Panc1 (cell line): ENCODE measurements at regions not wholly inside any gene's neighbourhood (a gene's known extent, or its start where the extent isn't known, plus 50 kb on each side); places are given as distances from the start of the nearest gene placed in this dataset.

Experiments used
- ATAC-seq: fragments of 200-7000 bp; cut with Tn5 transposase; 2 replicates; pipeline ENCODE4 v1.9.1; 2020; ENCODE audit warnings: mild to moderate bottlenecking, moderate library complexity
- BruUV-seq: library from RNA; stranded (reverse); fragments of 400-500 nt; replicated peaks from 2 replicates; lab custom pipeline; 2021; lab: Mats Ljungman, UMichigan
- CTCF ChIA-PET: fragments of 300-600 bp; sonication (Branson Sonifier 250); formaldehyde crosslinking; loops from one replicate; lab custom pipeline; 2022; ENCODE audit warnings: antibody characterized with exemption; lab: Charles Lee
- POLR2A ChIA-PET: fragments of 300-600 bp; sonication (Branson Sonifier 250); formaldehyde crosslinking; loops from one replicate; lab custom pipeline; 2022; ENCODE audit warnings: antibody characterized with exemption; lab: Charles Lee
- DNase-seq: peaks from one replicate; pipeline ENCODE4 v3.0.0-alpha.2; 2010; ENCODE audit warnings: low read depth, low spot score
- H3K27ac ChIP-seq: 2 replicates; pipeline ENCODE4 v1.5.1; 2011; ENCODE audit warnings: mild to moderate bottlenecking, low read length, inconsistent platforms
- H3K27me3 ChIP-seq: fragments of 200-500 bp; sonication (Bioruptor generic); 2 replicates; pipeline ENCODE4 v1.6.0; 2014; ENCODE audit warnings: low read length, inconsistent platforms; ENCODE audit not compliant: control insufficient read depth, insufficient read depth
- H3K36me3 ChIP-seq: fragments of 200-500 bp; sonication (Bioruptor generic); 2 replicates; pipeline ENCODE4 v1.5.1; 2014; ENCODE audit warnings: inconsistent platforms, mild to moderate bottlenecking, low read length, moderate library complexity; ENCODE audit not compliant: control insufficient read depth, insufficient read depth
- H3K4me1 ChIP-seq: 2 replicates; pipeline ENCODE4 v1.5.1; 2011; ENCODE audit warnings: inconsistent platforms, mild to moderate bottlenecking, low read length, moderate library complexity; ENCODE audit not compliant: control insufficient read depth, insufficient read depth
- H3K4me3 ChIP-seq, 2 experiments: 2 replicates each; pipeline ENCODE4 v1.5.1; 2011 to 2012; ENCODE audit warnings: low read depth in 2 of 2, low read length in 2 of 2, mild to moderate bottlenecking in 2 of 2, inconsistent platforms in 1 of 2, moderate library complexity in 1 of 2
- H3K9me3 ChIP-seq: fragments of 200-500 bp; sonication (Bioruptor generic); 2 replicates; pipeline ENCODE4 v1.5.1; 2014; ENCODE audit warnings: low read depth, mild to moderate bottlenecking, inconsistent platforms, low read length, moderate library complexity; ENCODE audit not compliant: control insufficient read depth, insufficient read depth
- CTCF ChIP-seq: fragments of 450-650 bp; IDR thresholded peaks from 2 replicates; pipeline ENCODE4 v1.5.1; 2017; ENCODE audit warnings: mild to moderate bottlenecking
- POLR2AphosphoS5 ChIP-seq: IDR thresholded peaks from 2 replicates; pipeline ENCODE4 v1.6.1; 2012; ENCODE audit warnings: mild to moderate bottlenecking, low read depth, low read length, moderate library complexity
- REST ChIP-seq, 2 experiments: IDR thresholded peaks; 2 replicates each; pipeline ENCODE4 v1.6.1; 2011 to 2012; ENCODE audit warnings: low read depth in 2 of 2, control low read depth in 1 of 2, low read length in 1 of 2, mild to moderate bottlenecking in 1 of 2, moderate library complexity in 1 of 2; ENCODE audit not compliant: insufficient read depth in 1 of 2
- SIN3A ChIP-seq: IDR thresholded peaks from 2 replicates; pipeline ENCODE4 v1.6.1; 2012; ENCODE audit warnings: low read depth, mild to moderate bottlenecking, low read length, moderate library complexity, borderline replicate concordance; ENCODE audit not compliant: insufficient read depth
- TCF7L2 ChIP-seq: IDR thresholded peaks from 2 replicates; pipeline ENCODE4 v1.6.1; 2011; ENCODE audit warnings: mild to moderate bottlenecking, low read depth, low read length, inconsistent platforms
- in situ Hi-C: cut with HindIII; loops from 2 replicates; pipeline ENCODE4 v1.10.0; 2016; ENCODE audit warnings: low sequenced_read_pairs, low pct_unique_long_range_greater_than_20kb
- intact Hi-C: fragments of 100-400 bp; cut with micrococcal nuclease; formaldehyde crosslinking; loops from one replicate; pipeline ENCODE4 v1.10.0; 2022; ENCODE audit not compliant: unreplicated experiment

GRCh38 chr7:79723833-79724618 is 270.6 kb upstream of the MAGI2 start:
- H3K27ac ChIP-seq = no peak overlapping the region
- intact Hi-C loops = no loop called here
- ChIA-PET CTCF (no interaction called here), POLR2A (no interaction called here)
- no peaks in the 10 kb centered on the region for H3K27me3 ChIP-seq
- no peak overlapping the region for H3K4me3 ChIP-seq
- no peaks in the 10 kb centered on the region for H3K36me3 ChIP-seq
- BruUV-seq = no TSS peak
- no peak for DNase-seq
- H3K9me3 ChIP-seq = no peaks in the 10 kb centered on the region
- TF ChIP-seq POLR2AphosphoS5 = no peak
- no peak for TF ChIP-seq CTCF
- no peak for TF ChIP-seq TCF7L2
- ATAC-seq = no peak
- in situ Hi-C loops = no loop called here
- H3K4me1 ChIP-seq = no peaks in the 10 kb centered on the region

GRCh38 chr7:79722217-79722616 is 268.8 kb upstream of the MAGI2 start:
- intact Hi-C loops = no loop called here
- TF ChIP-seq CTCF (no peak), REST (IDR thresholded peaks at IDR 0.05; ENCODE audit: insufficient read depth in 1 of 2, low read depth in 2 of 2, low read length in 1 of 2) (no peak), POLR2AphosphoS5 (no peak), TCF7L2 (no peak), SIN3A (no peak)
- Histone ChIP-seq H3K4me1 (no peaks in the 10 kb centered on the region), H3K27me3 (no peaks in the 10 kb centered on the region), H3K36me3 (no peaks in the 10 kb centered on the region), H3K27ac (0 out of 2 replicates have a peak overlapping the region, but pooled peaks have one; percentile 40), H3K4me3 (no peak overlapping the region), H3K9me3 (no peaks in the 10 kb centered on the region)
- ChIA-PET POLR2A (interaction anchor here (0.7 kb wide), 2 partner anchors 109 to 344 kb away, joined by 3 read pairs; no protein-coding TSS in a partner anchor), CTCF (no interaction called here)
- DNase-seq = no peak
- ATAC-seq = no peak
- in situ Hi-C loops = no loop called here
- BruUV-seq = no TSS peak
